NT2/D1 (cell line): ENCODE measurements at regions not wholly inside any gene's neighbourhood (a gene's known extent, or its start where the extent isn't known, plus 50 kb on each side); places are given as distances from the start of the nearest gene placed in this dataset.

Source experiments
- SUZ12 ChIP-seq: IDR thresholded peaks from 2 replicates; pipeline ENCODE4 v1.6.1; 2011; ENCODE audit not compliant: insufficient read length, insufficient read depth; ENCODE audit errors: extremely low read depth
- YY1 ChIP-seq: IDR thresholded peaks from 2 replicates; pipeline ENCODE4 v1.6.1; 2011; ENCODE audit not compliant: insufficient read length, insufficient read depth

- TF ChIP-seq YY1 (no peak), SUZ12 (no peak)
Measured at GRCh38 chr15:91689377-91689776, 164.1 kb upstream of the SLCO3A1 start.
